C4-2B (cell line): ENCODE measurements at regions not wholly inside any gene's neighbourhood (a gene's known extent, or its start where the extent isn't known, plus 50 kb on each side); places are given as distances from the start of the nearest gene placed in this dataset.

Experiments
- ZFX ChIP-seq: fragments of 450-650 bp; IDR thresholded peaks from 2 replicates; pipeline ENCODE4 v1.6.1; 2017
- TF ChIP-seq, protein P1 (sequence below): fragments of 450-650 bp; conservative IDR thresholded peaks from 2 replicates; pipeline ENCODE4 v1.5.1; 2017; ENCODE audit warnings: mild to moderate bottlenecking

DNA sequence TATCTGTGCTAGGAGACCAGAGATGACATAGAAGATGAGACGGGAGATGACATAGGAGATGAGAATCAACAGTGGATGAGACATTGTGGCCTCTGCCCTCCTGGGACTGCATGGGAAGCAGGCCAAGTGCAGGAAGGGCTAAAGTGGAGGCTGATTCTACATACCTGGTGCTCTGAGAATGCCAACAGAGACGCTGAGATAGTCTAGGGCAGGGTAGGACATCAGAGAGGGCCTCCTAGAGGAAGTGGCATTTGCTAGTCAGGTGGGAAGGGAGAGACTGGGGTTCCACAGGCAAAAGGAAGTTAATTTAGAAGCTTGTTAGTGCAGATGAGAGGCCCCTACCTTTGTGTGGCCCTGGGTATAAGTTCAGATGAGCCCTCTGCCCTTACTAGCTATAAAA, 224.2 kb downstream of the CBLN1 start:
- TF ChIP-seq, protein P1, sequence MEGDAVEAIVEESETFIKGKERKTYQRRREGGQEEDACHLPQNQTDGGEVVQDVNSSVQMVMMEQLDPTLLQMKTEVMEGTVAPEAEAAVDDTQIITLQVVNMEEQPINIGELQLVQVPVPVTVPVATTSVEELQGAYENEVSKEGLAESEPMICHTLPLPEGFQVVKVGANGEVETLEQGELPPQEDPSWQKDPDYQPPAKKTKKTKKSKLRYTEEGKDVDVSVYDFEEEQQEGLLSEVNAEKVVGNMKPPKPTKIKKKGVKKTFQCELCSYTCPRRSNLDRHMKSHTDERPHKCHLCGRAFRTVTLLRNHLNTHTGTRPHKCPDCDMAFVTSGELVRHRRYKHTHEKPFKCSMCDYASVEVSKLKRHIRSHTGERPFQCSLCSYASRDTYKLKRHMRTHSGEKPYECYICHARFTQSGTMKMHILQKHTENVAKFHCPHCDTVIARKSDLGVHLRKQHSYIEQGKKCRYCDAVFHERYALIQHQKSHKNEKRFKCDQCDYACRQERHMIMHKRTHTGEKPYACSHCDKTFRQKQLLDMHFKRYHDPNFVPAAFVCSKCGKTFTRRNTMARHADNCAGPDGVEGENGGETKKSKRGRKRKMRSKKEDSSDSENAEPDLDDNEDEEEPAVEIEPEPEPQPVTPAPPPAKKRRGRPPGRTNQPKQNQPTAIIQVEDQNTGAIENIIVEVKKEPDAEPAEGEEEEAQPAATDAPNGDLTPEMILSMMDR: no peak
- no peak for TF ChIP-seq ZFX
